CD14-positive monocyte (primary cell): ENCODE measurements at regions not wholly inside any gene's neighbourhood (a gene's known extent, or its start where the extent isn't known, plus 50 kb on each side); places are given as distances from the start of the nearest gene placed in this dataset.

Experiments used
- DNase-seq, 3 donors: peaks; one replicate each; pipeline ENCODE4 v3.0.0-alpha.2; 2011 to 2022
- H2AFZ ChIP-seq: 2 replicates; pipeline ENCODE4 v1.6.0; 2012; ENCODE audit warnings: mild to moderate bottlenecking, low read depth, low read length, inconsistent platforms; ENCODE audit not compliant: insufficient read depth, poor library complexity, severe bottlenecking
- H3K27ac ChIP-seq, 2 donors: 1 replicate in 1 of 2; 2 replicates in 1 of 2; pipeline ENCODE4 v1.5.1; 2012 to 2013; ENCODE audit warnings: low read length in 2 of 2, control low read depth in 1 of 2, inconsistent platforms in 1 of 2, low read depth in 1 of 2, mild to moderate bottlenecking in 1 of 2
- H3K27me3 ChIP-seq, 2 donors: one replicate each; pipeline versions ENCODE4 v1.6.0 to v1.6.1; 2011 to 2013; ENCODE audit warnings: low read length in 2 of 2; ENCODE audit not compliant: control insufficient read depth in 2 of 2, insufficient read depth in 2 of 2
- H3K36me3 ChIP-seq, 2 donors: replicated peaks in 1 of 2; 1 replicate in 1 of 2; 2 replicates in 1 of 2; pipeline versions ENCODE4 v1.5.1 to v1.6.1; 2012 to 2013; ENCODE audit warnings: low read length in 2 of 2, control low read depth in 1 of 2, inconsistent platforms in 1 of 2, mild to moderate bottlenecking in 1 of 2; ENCODE audit not compliant: insufficient read depth in 2 of 2, control insufficient read depth in 1 of 2
- H3K4me1 ChIP-seq, 2 donors: 1 replicate in 1 of 2; 2 replicates in 1 of 2; pipeline versions ENCODE4 v1.5.1 to v1.6.1; 2012 to 2013; ENCODE audit warnings: low read length in 2 of 2, control low read depth in 1 of 2, inconsistent platforms in 1 of 2, mild to moderate bottlenecking in 1 of 2, moderate library complexity in 1 of 2; ENCODE audit not compliant: insufficient read depth in 2 of 2, control insufficient read depth in 1 of 2
- H3K4me2 ChIP-seq: replicated peaks from 2 replicates; pipeline ENCODE3; 2012; ENCODE audit warnings: low read length, moderate library complexity, mild to moderate bottlenecking; ENCODE audit not compliant: poor library complexity, severe bottlenecking; ENCODE audit errors: extremely low read depth
- H3K4me3 ChIP-seq, 3 experiments: fragments of 200-600 bp in 1 of 3; sonication (generic) in 1 of 3; replicated peaks in 1 of 3; 1 replicate in 2 of 3; 2 replicates in 1 of 3; pipeline ENCODE4 v1.5.1; 2011 to 2013; ENCODE audit warnings: low read length in 3 of 3, mild to moderate bottlenecking in 3 of 3, control low read depth in 2 of 3, low read depth in 2 of 3, inconsistent platforms in 1 of 3, moderate library complexity in 1 of 3
- H3K79me2 ChIP-seq: 2 replicates; pipeline ENCODE4 v1.6.0; 2012; ENCODE audit warnings: mild to moderate bottlenecking, control low read depth, inconsistent platforms, low read length, moderate library complexity; ENCODE audit not compliant: insufficient read depth
- H3K9ac ChIP-seq: 2 replicates; pipeline ENCODE4 v1.6.0; 2017; ENCODE audit warnings: low read length, mild to moderate bottlenecking; ENCODE audit not compliant: insufficient read depth, poor library complexity, severe bottlenecking
- H3K9me3 ChIP-seq, 2 donors: replicated peaks in 1 of 2; 1 replicate in 1 of 2; 2 replicates in 1 of 2; pipeline versions ENCODE4 v1.5.1 to v1.6.1; 2012 to 2013; ENCODE audit warnings: low read length in 2 of 2, control low read depth in 1 of 2; ENCODE audit not compliant: control insufficient read depth in 1 of 2, insufficient read depth in 1 of 2
- H4K20me1 ChIP-seq: 2 replicates; pipeline ENCODE4 v1.6.0; 2012; ENCODE audit warnings: mild to moderate bottlenecking, low read length, control low read depth, moderate library complexity; ENCODE audit not compliant: insufficient read depth
- H3K27ac Mint-ChIP-seq, 7 donors: one replicate each; pipeline ENCODE4 v1.8.0; 2020; ENCODE audit warnings: mild to moderate bottlenecking in 7 of 7, mixed read lengths in 7 of 7, moderate library complexity in 6 of 7, inconsistent platforms in 2 of 7
- H3K27me3 Mint-ChIP-seq, 3 donors: one replicate each; pipeline ENCODE4 v1.8.0; 2021 to 2022; ENCODE audit warnings: low read depth in 3 of 3, mild to moderate bottlenecking in 3 of 3, mixed read lengths in 3 of 3, moderate library complexity in 3 of 3, inconsistent platforms in 1 of 3
- H3K36me3 Mint-ChIP-seq, 2 donors: one replicate each; pipeline ENCODE4 v1.8.0; 2020; ENCODE audit warnings: mixed read lengths in 2 of 2, inconsistent platforms in 1 of 2, mild to moderate bottlenecking in 1 of 2
- H3K4me1 Mint-ChIP-seq: one replicate; pipeline ENCODE4 v1.8.0; 2020; ENCODE audit warnings: mild to moderate bottlenecking, mixed read lengths
- H3K4me3 Mint-ChIP-seq, 2 donors: one replicate each; pipeline ENCODE4 v1.8.0; 2020; ENCODE audit warnings: mild to moderate bottlenecking in 2 of 2, mixed read lengths in 2 of 2, moderate library complexity in 1 of 2
- H3K9me3 Mint-ChIP-seq, 7 donors: one replicate each; pipeline ENCODE4 v1.8.0; 2020 to 2022; ENCODE audit warnings: mixed read lengths in 7 of 7, mild to moderate bottlenecking in 6 of 7, moderate library complexity in 6 of 7, inconsistent platforms in 2 of 7
- WGBS: methylation state at CpG from one replicate; pipeline ENCODE4 v1.1.5; 2013; ENCODE audit warnings: missing lambda C conversion rate; ENCODE audit not compliant: insufficient coverage; 5-methylcytosine and 5-hydroxymethylcytosine counted together
- intact Hi-C, 2 donors: fragments of 100-400 bp; cut with micrococcal nuclease; formaldehyde crosslinking; loops; one replicate each; pipeline versions ENCODE4 v1.15.0 to v1.15.1; 2023
- TF ChIP-seq, protein P1 (sequence below): fragments of 200-600 bp; IDR thresholded peaks from one replicate; pipeline ENCODE4 v1.8.0; 2022; ENCODE audit warnings: antibody characterized with exemption, mild to moderate bottlenecking

DNA sequence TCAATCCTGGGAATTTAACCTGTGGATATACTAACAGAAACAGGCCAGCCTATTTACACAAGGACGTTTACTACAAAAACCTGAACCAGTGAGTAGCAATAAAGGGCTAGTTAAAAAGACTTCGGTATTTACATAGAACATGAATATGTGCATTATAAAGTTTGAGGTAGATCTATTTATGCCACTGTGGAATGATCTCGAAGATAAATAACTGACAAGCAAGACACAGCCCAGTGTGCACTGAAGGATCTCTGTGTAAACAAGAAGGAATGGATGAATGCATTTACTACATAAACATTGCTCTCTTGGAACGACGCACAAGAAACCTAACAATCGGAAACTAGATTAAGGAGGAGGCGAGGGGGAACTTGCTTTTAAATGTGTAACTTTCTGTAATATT is 132.0 kb upstream of the NSMCE3 start:
- DNase-seq, result no peak
- H3K4me1 ChIP-seq, result peaks cover 0 to 9% of the 10 kb centered on the region in 2 donors

DNA sequence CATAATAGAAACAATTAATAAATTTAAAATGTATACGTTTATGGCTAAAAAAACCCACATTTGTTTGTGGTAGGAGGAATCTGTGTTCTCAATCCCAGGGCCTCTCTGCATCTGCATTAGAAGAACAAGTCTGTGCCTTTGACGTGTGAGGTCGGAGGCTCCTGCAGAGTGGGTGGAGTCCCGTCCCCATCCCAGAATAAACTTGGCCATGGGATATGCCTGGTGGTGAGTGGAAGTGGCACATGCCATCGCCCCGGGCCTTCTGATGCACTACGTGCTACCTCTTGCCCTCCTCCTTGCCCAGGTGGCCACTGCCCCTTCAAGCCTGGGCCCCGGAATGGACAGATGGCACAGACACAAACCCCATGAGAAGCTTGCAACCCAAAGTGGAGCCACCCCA is 131.1 kb upstream of the NSMCE3 start:
- no peak overlapping the region for H2AFZ ChIP-seq
- no peak overlapping the region for H3K9ac ChIP-seq
- Mint-ChIP-seq H3K4me1 (peaks cover 6% of the 10 kb centered on the region), H3K27me3 (peaks cover 0 to 8% (median 1%) of the 10 kb centered on the region in 3 donors), H3K9me3 (peaks cover 0 to 12% (median 6%) of the 10 kb centered on the region in 7 donors), H3K36me3 (no peaks in the 10 kb centered on the region), H3K27ac (no peak overlapping the region), H3K4me3 (no peak overlapping the region)
- H4K20me1 ChIP-seq, result no peaks in the 10 kb centered on the region
- H3K36me3 ChIP-seq, result no peaks in the 10 kb centered on the region
- no peak overlapping the region for H3K27ac ChIP-seq
- no peaks in the 10 kb centered on the region for H3K27me3 ChIP-seq
- intact Hi-C loops, result no loop called here
- TF ChIP-seq, protein P1, sequence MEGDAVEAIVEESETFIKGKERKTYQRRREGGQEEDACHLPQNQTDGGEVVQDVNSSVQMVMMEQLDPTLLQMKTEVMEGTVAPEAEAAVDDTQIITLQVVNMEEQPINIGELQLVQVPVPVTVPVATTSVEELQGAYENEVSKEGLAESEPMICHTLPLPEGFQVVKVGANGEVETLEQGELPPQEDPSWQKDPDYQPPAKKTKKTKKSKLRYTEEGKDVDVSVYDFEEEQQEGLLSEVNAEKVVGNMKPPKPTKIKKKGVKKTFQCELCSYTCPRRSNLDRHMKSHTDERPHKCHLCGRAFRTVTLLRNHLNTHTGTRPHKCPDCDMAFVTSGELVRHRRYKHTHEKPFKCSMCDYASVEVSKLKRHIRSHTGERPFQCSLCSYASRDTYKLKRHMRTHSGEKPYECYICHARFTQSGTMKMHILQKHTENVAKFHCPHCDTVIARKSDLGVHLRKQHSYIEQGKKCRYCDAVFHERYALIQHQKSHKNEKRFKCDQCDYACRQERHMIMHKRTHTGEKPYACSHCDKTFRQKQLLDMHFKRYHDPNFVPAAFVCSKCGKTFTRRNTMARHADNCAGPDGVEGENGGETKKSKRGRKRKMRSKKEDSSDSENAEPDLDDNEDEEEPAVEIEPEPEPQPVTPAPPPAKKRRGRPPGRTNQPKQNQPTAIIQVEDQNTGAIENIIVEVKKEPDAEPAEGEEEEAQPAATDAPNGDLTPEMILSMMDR, result no peak
- no peak overlapping the region for H3K4me2 ChIP-seq
- peaks cover 0 to 9% of the 10 kb centered on the region in 2 donors for H3K4me1 ChIP-seq
- no peak overlapping the region for H3K4me3 ChIP-seq
- no peak for DNase-seq
- H3K79me2 ChIP-seq, result no peaks in the 10 kb centered on the region
- WGBS, result 89% methylated on average over 4 of the region's 8 CpGs
- no peaks in the 10 kb centered on the region for H3K9me3 ChIP-seq

More for the DNA sequence above, 132.0 kb upstream of the NSMCE3 start:
- WGBS, result no CpG with 5 or more reads among the region's 7 CpGs
- intact Hi-C loops, result no loop called here
- H3K4me2 ChIP-seq, result no peak overlapping the region
- peaks cover 0 to 6% (median 1%) of the 10 kb centered on the region in 3 donors for H3K27me3 Mint-ChIP-seq
- peaks cover 6% of the 10 kb centered on the region for H3K4me1 Mint-ChIP-seq
- no peaks in the 10 kb centered on the region for H3K9me3 ChIP-seq
- no peak overlapping the region for H3K27ac ChIP-seq
- no peak overlapping the region for H3K4me3 ChIP-seq
- no peaks in the 10 kb centered on the region for H4K20me1 ChIP-seq
- no peak overlapping the region for H3K4me3 Mint-ChIP-seq
- no peaks in the 10 kb centered on the region for H3K36me3 ChIP-seq
- H3K27ac Mint-ChIP-seq, result no peak overlapping the region
- TF ChIP-seq, protein P1, result no peak
- no peak overlapping the region for H3K9ac ChIP-seq
- no peak overlapping the region for H2AFZ ChIP-seq
- no peaks in the 10 kb centered on the region for H3K79me2 ChIP-seq
- no peaks in the 10 kb centered on the region for H3K27me3 ChIP-seq
- no peaks in the 10 kb centered on the region for H3K36me3 Mint-ChIP-seq
- H3K9me3 Mint-ChIP-seq, result peaks cover 0 to 12% (median 6%) of the 10 kb centered on the region in 7 donors
